Testis (tissue), 2 donors: ENCODE measurements at regions not wholly inside any gene's neighbourhood (a gene's known extent, or its start where the extent isn't known, plus 50 kb on each side); places are given as distances from the start of the nearest gene placed in this dataset.

Experiments
- DNase-seq: peaks from one replicate; pipeline ENCODE4 v3.0.0-alpha.2; 2019
- H3K27ac ChIP-seq, 2 donors: fragments of 200-600 bp; sonication (generic); one replicate each; pipeline ENCODE4 v1.5.1; 2019
- H3K27me3 ChIP-seq: fragments of 200-600 bp; sonication (generic); one replicate; pipeline ENCODE4 v1.5.1; 2019
- H3K36me3 ChIP-seq: fragments of 200-600 bp; sonication (generic); one replicate; pipeline ENCODE4 v1.5.1; 2017; ENCODE audit warnings: low read depth; ENCODE audit errors: missing control alignments
- H3K4me1 ChIP-seq: fragments of 200-600 bp; sonication (generic); one replicate; pipeline ENCODE4 v1.5.1; 2019
- H3K4me3 ChIP-seq, 2 donors: fragments of 200-600 bp; sonication (generic); one replicate each; pipeline ENCODE4 v1.5.1; 2017 to 2019
- H3K9me3 ChIP-seq: fragments of 200-600 bp; sonication (generic); one replicate; pipeline ENCODE4 v1.5.1; 2017
- POLR2A ChIP-seq: fragments of 450-650 bp; IDR thresholded peaks from one replicate; pipeline ENCODE4 v1.6.1; 2017; ENCODE audit warnings: antibody characterized with exemption, mild to moderate bottlenecking, moderate library complexity
- WGBS, 2 donors: methylation state at CpG; one replicate each; pipeline ENCODE4 v1.1.5; 2018; 5-methylcytosine and 5-hydroxymethylcytosine counted together
- intact Hi-C: fragments of 100-400 bp; cut with DNase I; formaldehyde crosslinking; loops from one replicate; pipeline ENCODE4 v1.15.1; 2023; ENCODE audit warnings: low total_unique reads
- TF ChIP-seq, protein P1 (sequence below), 3 experiments: fragments of 450-650 bp in 2 of 3; fragments of 200-600 bp in 1 of 3; sonication (generic) in 1 of 3; IDR thresholded peaks; one replicate each; pipeline ENCODE4 v1.5.1; 2016 to 2019; ENCODE audit warnings: antibody characterized with exemption in 3 of 3, mild to moderate bottlenecking in 2 of 3, moderate library complexity in 1 of 3

DNA sequence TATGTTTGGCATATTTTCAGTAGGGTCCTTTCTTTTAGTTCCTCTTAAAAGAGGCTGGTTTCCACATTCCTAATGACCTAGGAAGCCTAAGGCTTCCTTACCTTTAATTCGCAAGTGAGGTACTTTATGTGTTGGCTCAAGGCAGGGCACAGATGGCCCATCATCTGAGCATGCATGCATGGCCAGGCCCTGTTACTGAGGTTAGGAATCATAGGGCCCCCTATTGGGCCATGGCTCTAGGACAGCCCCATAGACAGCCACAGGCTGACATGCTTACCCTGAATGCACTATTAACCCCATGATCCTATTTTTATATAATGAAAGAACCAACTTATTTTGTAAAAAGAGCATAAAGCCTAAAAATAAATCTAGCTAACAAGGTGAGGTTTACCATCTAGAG lies 271.4 kb downstream of the ELAVL2 start:
- Histone ChIP-seq H3K27ac (no peak overlapping the region), H3K4me3 (no peak overlapping the region), H3K9me3 (no peaks in the 10 kb centered on the region), H3K36me3 (no peaks in the 10 kb centered on the region), H3K4me1 (no peaks in the 10 kb centered on the region), H3K27me3 (no peaks in the 10 kb centered on the region)
- 94 to 95% methylated on average over 1 of the region's 1 CpG for WGBS, 2 donors
- intact Hi-C loops: no loop called here
- no peak for DNase-seq
- no peak for TF ChIP-seq POLR2A
- TF ChIP-seq, protein P1, sequence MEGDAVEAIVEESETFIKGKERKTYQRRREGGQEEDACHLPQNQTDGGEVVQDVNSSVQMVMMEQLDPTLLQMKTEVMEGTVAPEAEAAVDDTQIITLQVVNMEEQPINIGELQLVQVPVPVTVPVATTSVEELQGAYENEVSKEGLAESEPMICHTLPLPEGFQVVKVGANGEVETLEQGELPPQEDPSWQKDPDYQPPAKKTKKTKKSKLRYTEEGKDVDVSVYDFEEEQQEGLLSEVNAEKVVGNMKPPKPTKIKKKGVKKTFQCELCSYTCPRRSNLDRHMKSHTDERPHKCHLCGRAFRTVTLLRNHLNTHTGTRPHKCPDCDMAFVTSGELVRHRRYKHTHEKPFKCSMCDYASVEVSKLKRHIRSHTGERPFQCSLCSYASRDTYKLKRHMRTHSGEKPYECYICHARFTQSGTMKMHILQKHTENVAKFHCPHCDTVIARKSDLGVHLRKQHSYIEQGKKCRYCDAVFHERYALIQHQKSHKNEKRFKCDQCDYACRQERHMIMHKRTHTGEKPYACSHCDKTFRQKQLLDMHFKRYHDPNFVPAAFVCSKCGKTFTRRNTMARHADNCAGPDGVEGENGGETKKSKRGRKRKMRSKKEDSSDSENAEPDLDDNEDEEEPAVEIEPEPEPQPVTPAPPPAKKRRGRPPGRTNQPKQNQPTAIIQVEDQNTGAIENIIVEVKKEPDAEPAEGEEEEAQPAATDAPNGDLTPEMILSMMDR (IDR thresholded peaks at IDR 0.05): no peak

DNA sequence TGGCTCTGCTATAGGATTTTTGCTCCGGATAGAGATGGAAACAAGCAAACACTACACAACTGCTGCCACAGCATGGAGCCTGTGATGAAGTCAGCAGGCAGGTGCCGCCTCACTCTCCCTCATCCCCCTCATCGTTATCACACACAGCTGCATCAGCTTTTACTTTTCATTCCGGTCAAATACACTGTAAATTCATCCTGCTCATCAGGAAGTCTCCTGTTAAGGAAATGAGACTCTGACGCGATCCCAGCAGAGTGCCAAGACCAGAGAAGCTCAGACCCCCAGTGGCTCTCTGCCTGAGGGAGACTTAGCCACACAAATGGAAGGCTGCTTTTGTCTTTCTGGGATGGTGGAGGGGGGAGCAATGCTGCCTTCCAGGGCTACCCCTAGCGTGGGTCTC lies 270.2 kb downstream of the ELAVL2 start:
- H3K9me3 ChIP-seq: no peaks in the 10 kb centered on the region
- DNase-seq: no peak
- no peaks in the 10 kb centered on the region for H3K27me3 ChIP-seq
- no peaks in the 10 kb centered on the region for H3K4me1 ChIP-seq
- H3K27ac ChIP-seq: no peak overlapping the region
- TF ChIP-seq, protein P1 (IDR thresholded peaks at IDR 0.05): no peak
- no peak for TF ChIP-seq POLR2A
- no peaks in the 10 kb centered on the region for H3K36me3 ChIP-seq
- 28 to 44% methylated on average over 7 of the region's 7 CpGs for WGBS, 2 donors
- H3K4me3 ChIP-seq: no peak overlapping the region
- intact Hi-C loops: no loop called here

DNA sequence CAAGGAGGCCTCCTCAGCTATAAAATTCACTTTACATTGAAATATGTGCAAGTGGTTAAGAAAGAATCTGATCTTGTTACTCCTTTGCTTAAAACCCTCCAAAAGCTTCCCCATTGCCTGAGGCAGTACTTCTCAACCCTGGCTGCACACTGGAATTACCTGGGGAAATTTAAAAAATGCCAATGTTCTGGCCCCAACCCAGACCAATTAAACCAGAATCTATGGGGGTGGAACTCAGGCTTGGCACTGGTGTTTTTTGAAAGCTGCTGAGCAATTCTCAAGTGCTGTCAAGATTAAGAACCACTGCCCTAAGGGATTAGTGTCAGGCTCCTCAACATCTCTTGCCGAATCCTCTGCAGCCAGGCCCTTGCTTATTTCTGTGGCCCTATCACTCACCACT lies 269.6 kb downstream of the ELAVL2 start:
- intact Hi-C loops: no loop called here
- no peaks in the 10 kb centered on the region for H3K4me1 ChIP-seq

DNA sequence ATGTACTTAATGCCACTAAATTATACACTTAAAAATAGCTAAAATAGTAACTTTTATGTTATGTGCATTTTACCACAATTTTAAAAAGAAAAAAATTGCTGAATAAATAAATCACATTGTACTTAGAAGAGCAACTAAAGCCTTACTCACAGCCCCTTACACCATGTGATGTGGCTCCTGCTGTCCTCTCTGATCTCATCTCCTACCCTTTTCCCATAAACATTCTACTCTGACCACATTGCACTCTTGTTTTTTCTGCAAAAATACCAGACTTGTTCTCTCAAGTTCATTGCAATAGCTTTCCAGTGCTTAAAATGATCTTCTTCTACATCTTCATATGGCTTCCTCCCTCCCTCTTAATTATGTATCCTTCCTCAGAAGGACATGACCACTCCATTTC lies 268.4 kb downstream of the ELAVL2 start:
- intact Hi-C loops: loop anchor here (2.0 kb wide), 1 partner anchor 17 kb away; no protein-coding TSS in a partner anchor
- Histone ChIP-seq H3K36me3 (no peaks in the 10 kb centered on the region), H3K4me3 (no peak overlapping the region), H3K27ac (no peak overlapping the region), H3K4me1 (no peaks in the 10 kb centered on the region), H3K27me3 (no peaks in the 10 kb centered on the region), H3K9me3 (no peaks in the 10 kb centered on the region)
- DNase-seq: no peak
- TF ChIP-seq, protein P1 (IDR thresholded peaks at IDR 0.05): no peak
- TF ChIP-seq POLR2A: no peak

More for the DNA sequence above, 269.6 kb downstream of the ELAVL2 start:
- Histone ChIP-seq H3K9me3 (no peaks in the 10 kb centered on the region), H3K27ac (no peak overlapping the region), H3K27me3 (no peaks in the 10 kb centered on the region), H3K36me3 (no peaks in the 10 kb centered on the region), H3K4me3 (no peak overlapping the region)
- no peak for TF ChIP-seq POLR2A
- TF ChIP-seq, protein P1 (IDR thresholded peaks at IDR 0.05): no peak
- no peak for DNase-seq
- 50 to 52% methylated on average over 1 of the region's 1 CpG for WGBS, 2 donors

DNA sequence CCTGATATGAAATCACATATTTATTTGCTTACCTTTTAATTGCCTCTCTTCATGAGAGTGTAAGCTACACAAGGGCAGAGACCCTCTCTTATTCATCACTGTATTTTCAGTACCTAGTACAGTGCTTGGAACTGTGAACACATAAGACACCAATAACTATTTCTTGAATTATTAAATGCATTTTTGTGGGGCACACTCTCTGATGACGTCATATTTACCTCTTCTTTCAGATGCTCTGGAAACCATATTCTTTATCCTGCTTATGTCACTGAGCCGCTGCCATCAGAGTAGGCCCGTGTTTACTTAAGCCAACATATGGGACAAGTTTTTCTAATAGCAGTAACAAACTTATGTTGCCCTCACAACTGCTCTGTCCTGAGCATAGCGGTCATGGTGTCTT lies 266.5 kb downstream of the ELAVL2 start:
- Histone ChIP-seq H3K9me3 (no peaks in the 10 kb centered on the region), H3K27me3 (no peaks in the 10 kb centered on the region), H3K36me3 (no peaks in the 10 kb centered on the region), H3K27ac (no peak overlapping the region), H3K4me3 (no peak overlapping the region), H3K4me1 (no peaks in the 10 kb centered on the region)
- WGBS, 2 donors: 96 to 97% methylated on average over 4 of the region's 4 CpGs
- TF ChIP-seq POLR2A: no peak
- TF ChIP-seq, protein P1 (IDR thresholded peaks at IDR 0.05): no peak
- intact Hi-C loops: loop anchor here (2.0 kb wide), 1 partner anchor 19 kb away; no protein-coding TSS in a partner anchor
- no peak for DNase-seq
